ENCODE measurements at regions not wholly inside any gene's neighbourhood (a gene's known extent, or its start where the extent isn't known, plus 50 kb on each side); places are given as distances from the start of the nearest gene placed in this dataset.
"Not testable (repeated sequence)": the region's sequence is repeated elsewhere in the genome, so short reads cannot be mapped to it uniquely, and the experiment has no call there.

- intact Hi-C loops (cut with DNase I) = no loop called here
- H3K27me3 ChIP-seq = no peaks in the 10 kb centered on the region
- peaks cover 6% of the 10 kb centered on the region for H3K4me1 ChIP-seq
- H3K27ac ChIP-seq = no peak overlapping the region
- no peak for TF ChIP-seq POLR2AphosphoS5 (IDR thresholded peaks at IDR 0.05; ENCODE audit: insufficient read depth in 1 of 2, low read depth in 1 of 2)
- no peak for TF ChIP-seq CTCF (IDR thresholded peaks at IDR 0.05)
- no peak for TF ChIP-seq POLR2A (IDR thresholded peaks at IDR 0.05)
- H3K36me3 ChIP-seq = no peaks in the 10 kb centered on the region
- no peak for DNase-seq (ENCODE audit: extremely low spot score in 2 of 2)
- H3K9me3 ChIP-seq = no peaks in the 10 kb centered on the region
- H3K4me3 ChIP-seq = no peak overlapping the region
Observed at GRCh38 chr5:1647580-1647979, 123.8 kb upstream of the LPCAT1 start.

GRCh38 chr5:1644810-1645571, 121.2 kb upstream of the LPCAT1 start:
- Histone ChIP-seq H3K36me3 (no peaks in the 10 kb centered on the region), H3K4me3 (peak overlapping the region; percentile 34 to 44), H3K9me3 (no peaks in the 10 kb centered on the region), H3K4me1 (peaks cover 6% of the 10 kb centered on the region), H3K27me3 (no peaks in the 10 kb centered on the region), H3K27ac (peak overlapping the region; percentile 63)
- intact Hi-C loops (cut with DNase I) = no loop called here
- TF ChIP-seq CTCF (IDR thresholded peaks at IDR 0.05) (peak; percentile 78 to 84 (median 79)), POLR2A (IDR thresholded peaks at IDR 0.05) (no peak), POLR2AphosphoS5 (IDR thresholded peaks at IDR 0.05; ENCODE audit: insufficient read depth in 1 of 2, low read depth in 1 of 2) (peak in 1 of 2 donors; percentile 59)
- DNase-seq (ENCODE audit: extremely low spot score in 2 of 2) = no peak

GRCh38 chr5:1644393-1644809, 120.6 kb upstream of the LPCAT1 start:
- H3K36me3 ChIP-seq; DNase-seq (ENCODE audit: extremely low spot score in 2 of 2); intact Hi-C loops (cut with DNase I); H3K27ac ChIP-seq; H3K4me3 ChIP-seq; H3K9me3 ChIP-seq; H3K4me1 ChIP-seq; H3K27me3 ChIP-seq: not testable (repeated sequence)

- DNase-seq (ENCODE audit: extremely low spot score in 2 of 2) = no peak
- Histone ChIP-seq H3K27me3 (no peaks in the 10 kb centered on the region), H3K36me3 (no peaks in the 10 kb centered on the region), H3K4me1 (peaks cover 6% of the 10 kb centered on the region), H3K27ac (no peak overlapping the region), H3K9me3 (no peaks in the 10 kb centered on the region), H3K4me3 (no peak overlapping the region)
- intact Hi-C loops (cut with DNase I) = no loop called here
- TF ChIP-seq CTCF (IDR thresholded peaks at IDR 0.05) (no peak), POLR2AphosphoS5 (IDR thresholded peaks at IDR 0.05; ENCODE audit: insufficient read depth in 1 of 2, low read depth in 1 of 2) (no peak), POLR2A (IDR thresholded peaks at IDR 0.05) (no peak)
Observed at GRCh38 chr5:1643651-1644392, 120.1 kb upstream of the LPCAT1 start.

- Histone ChIP-seq H3K27ac (no peak overlapping the region), H3K36me3 (no peaks in the 10 kb centered on the region), H3K4me1 (peaks cover 6% of the 10 kb centered on the region), H3K9me3 (no peaks in the 10 kb centered on the region), H3K27me3 (no peaks in the 10 kb centered on the region), H3K4me3 (no peak overlapping the region)
- no peak for TF ChIP-seq POLR2AphosphoS5 (IDR thresholded peaks at IDR 0.05; ENCODE audit: insufficient read depth in 1 of 2, low read depth in 1 of 2)
- TF ChIP-seq POLR2A (IDR thresholded peaks at IDR 0.05) = no peak
- no peak for TF ChIP-seq CTCF (IDR thresholded peaks at IDR 0.05)
- DNase-seq (ENCODE audit: extremely low spot score in 2 of 2) = no peak
- intact Hi-C loops (cut with DNase I) = no loop called here
Observed at GRCh38 chr5:1642621-1643061, 118.9 kb upstream of the LPCAT1 start.
